Caki2 (cell line): ENCODE measurements at regions not wholly inside any gene's neighbourhood (a gene's known extent, or its start where the extent isn't known, plus 50 kb on each side); places are given as distances from the start of the nearest gene placed in this dataset.

ENCODE experiments used
- DNase-seq: peaks from one replicate; pipeline ENCODE4 v3.0.0-alpha.2; 2015; ENCODE audit warnings: low read depth
- in situ Hi-C: cut with HindIII; loops from 2 replicates; pipeline ENCODE4 v1.10.0; 2016; ENCODE audit warnings: low sequenced_read_pairs, low pct_unique_long_range_greater_than_20kb, mixed read lengths

- in situ Hi-C loops = no loop called here
- no peak for DNase-seq
Measured at GRCh38 chr7:130963339-130963738, 229.3 kb upstream of the KLF14 start.

GRCh38 chr7:130965515-130965914 is 231.5 kb upstream of the KLF14 start:
- in situ Hi-C loops = no loop called here
- DNase-seq = no peak

GRCh38 chr7:130966246-130967009 is 232.4 kb upstream of the KLF14 start:
- in situ Hi-C loops = no loop called here
- DNase-seq = no peak

- in situ Hi-C loops = no loop called here
- no peak for DNase-seq
Measured at GRCh38 chr7:130970196-130970595, 236.2 kb upstream of the KLF14 start.

- in situ Hi-C loops = no loop called here
- DNase-seq = no peak
Measured at GRCh38 chr7:130970696-130971095, 236.7 kb upstream of the KLF14 start.

GRCh38 chr7:130971297-130971696 is 237.3 kb upstream of the KLF14 start:
- in situ Hi-C loops = no loop called here
- no peak for DNase-seq

- in situ Hi-C loops = no loop called here
- no peak for DNase-seq
Measured at GRCh38 chr7:130972201-130972600, 238.2 kb upstream of the KLF14 start.

- DNase-seq = no peak
- in situ Hi-C loops = no loop called here
Measured at GRCh38 chr7:130973637-130974036, 239.6 kb upstream of the KLF14 start.

- in situ Hi-C loops = no loop called here
Measured at GRCh38 chr7:130974169-130974568, 240.2 kb upstream of the KLF14 start.

GRCh38 chr7:130974794-130975193 is 240.8 kb upstream of the KLF14 start:
- in situ Hi-C loops = no loop called here
- DNase-seq = no peak

More at GRCh38 chr7:130974169-130974568, 240.2 kb upstream of the KLF14 start:
- DNase-seq = no peak

- DNase-seq = no peak
- in situ Hi-C loops = no loop called here
Measured at GRCh38 chr7:130975731-130976130, 241.7 kb upstream of the KLF14 start.

GRCh38 chr7:130982160-130982638 is 248.2 kb upstream of the KLF14 start:
- in situ Hi-C loops = no loop called here
- peak; percentile 45 for DNase-seq

GRCh38 chr7:130982651-130983050 is 248.6 kb upstream of the KLF14 start:
- DNase-seq = no peak
- in situ Hi-C loops = no loop called here

GRCh38 chr7:130985361-130985760 is 251.4 kb upstream of the KLF14 start:
- in situ Hi-C loops = no loop called here
- DNase-seq = no peak

GRCh38 chr7:130986261-130986690 is 252.3 kb upstream of the KLF14 start:
- in situ Hi-C loops = no loop called here
- DNase-seq = no peak

GRCh38 chr7:130987092-130987491 is 253.1 kb upstream of the KLF14 start:
- in situ Hi-C loops = no loop called here
- no peak for DNase-seq

- in situ Hi-C loops = no loop called here
- DNase-seq = no peak
Measured at GRCh38 chr7:130988443-130988842, 254.4 kb upstream of the KLF14 start.

- DNase-seq = no peak
- in situ Hi-C loops = no loop called here
Measured at GRCh38 chr7:130989101-130989795, 255.2 kb upstream of the KLF14 start.

GRCh38 chr7:130990178-130990832 is 256.3 kb upstream of the KLF14 start:
- in situ Hi-C loops = no loop called here
- DNase-seq = no peak
